Suppressor macrophage treated with lipopolysaccharide for 4 hours (primary cell): ENCODE measurements at regions not wholly inside any gene's neighbourhood (a gene's known extent, or its start where the extent isn't known, plus 50 kb on each side); places are given as distances from the start of the nearest gene placed in this dataset.

Source experiments
- DNase-seq: peaks from one replicate; pipeline ENCODE4 v3.0.0-alpha.2; 2020

GRCh38 chr1:22267413-22268175, 124.7 kb upstream of the WNT4 start:
- no peak for DNase-seq

GRCh38 chr1:22268327-22268726, 125.4 kb upstream of the WNT4 start:
- no peak for DNase-seq

- no peak for DNase-seq
Measured at GRCh38 chr1:22271847-22272801, 129.2 kb upstream of the WNT4 start.

- DNase-seq, result no peak
Measured at GRCh38 chr1:22273686-22274681, 131.1 kb upstream of the WNT4 start.

- DNase-seq, result no peak
Measured at GRCh38 chr1:22275167-22275566, 132.3 kb upstream of the WNT4 start.

- DNase-seq, result peak; percentile 40
Measured at GRCh38 chr1:22275626-22276395, 132.9 kb upstream of the WNT4 start.

- DNase-seq, result no peak
Measured at GRCh38 chr1:22276396-22276748, 133.5 kb upstream of the WNT4 start.

- no peak for DNase-seq
Measured at GRCh38 chr1:22277662-22278061, 134.8 kb upstream of the WNT4 start.

- DNase-seq, result no peak
Measured at GRCh38 chr1:22279735-22280134, 136.8 kb upstream of the WNT4 start.

GRCh38 chr1:22280526-22280925, 137.6 kb upstream of the WNT4 start:
- no peak for DNase-seq

GRCh38 chr1:22281521-22282363, 138.8 kb upstream of the WNT4 start:
- no peak for DNase-seq

- DNase-seq, result no peak
Measured at GRCh38 chr1:22282364-22282995, 139.6 kb upstream of the WNT4 start.

GRCh38 chr1:22283596-22283995, 140.7 kb upstream of the WNT4 start:
- DNase-seq, result no peak

GRCh38 chr1:22284236-22284635, 141.3 kb upstream of the WNT4 start:
- DNase-seq, result no peak

GRCh38 chr1:22284906-22285548, 142.1 kb upstream of the WNT4 start:
- DNase-seq, result no peak

GRCh38 chr1:22285549-22286396, 142.9 kb upstream of the WNT4 start:
- DNase-seq, result no peak

- no peak for DNase-seq
Measured at GRCh38 chr1:22286491-22286890, 143.6 kb upstream of the WNT4 start.

GRCh38 chr1:22287273-22287672, 144.4 kb upstream of the WNT4 start:
- no peak for DNase-seq

GRCh38 chr1:22287946-22288520, 145.1 kb upstream of the WNT4 start:
- DNase-seq, result no peak
